Upper lobe of left lung (tissue), 4 donors: ENCODE measurements at regions not wholly inside any gene's neighbourhood (a gene's known extent, or its start where the extent isn't known, plus 50 kb on each side); places are given as distances from the start of the nearest gene placed in this dataset.

Experiments
- CTCF ChIP-seq, 6 experiments: fragments of 450-650 bp in 4 of 6; fragments of 200-600 bp in 2 of 6; sonication (generic) in 2 of 6; IDR thresholded peaks; one replicate each; pipeline ENCODE4 v1.5.1; 2016 to 2019; ENCODE audit warnings: antibody characterized with exemption in 6 of 6
- POLR2A ChIP-seq, 4 donors: fragments of 450-650 bp; IDR thresholded peaks; one replicate each; pipeline ENCODE4 v1.5.1; 2016 to 2017; ENCODE audit warnings: antibody characterized with exemption in 4 of 4, mild to moderate bottlenecking in 2 of 4
- POLR2AphosphoS5 ChIP-seq, 2 donors: sonication (generic); formaldehyde crosslinking; IDR thresholded peaks; one replicate each; pipeline ENCODE4 v1.5.1; 2017; ENCODE audit warnings: antibody characterized with exemption in 2 of 2

DNA sequence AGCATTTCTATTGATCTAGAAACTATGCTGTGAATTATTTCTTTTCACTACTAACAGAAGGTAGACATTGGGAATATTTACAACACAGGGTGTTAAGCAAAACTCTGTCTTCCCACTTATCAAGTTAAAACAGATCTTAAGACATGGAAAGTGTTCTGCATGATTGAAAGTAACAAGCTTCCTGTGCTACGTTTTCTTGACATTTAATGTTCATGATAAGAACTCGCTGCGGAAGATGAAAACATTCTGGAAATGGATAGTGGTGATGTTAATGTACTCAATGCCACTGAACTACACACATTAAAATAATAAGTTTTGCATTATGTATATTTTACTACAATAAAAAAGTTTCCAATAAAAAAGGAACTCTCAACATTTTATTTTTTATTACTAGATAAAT, 74.4 kb upstream of the SCN7A start:
- TF ChIP-seq CTCF (IDR thresholded peaks at IDR 0.05) (no peak), POLR2AphosphoS5 (IDR thresholded peaks at IDR 0.05) (no peak), POLR2A (IDR thresholded peaks at IDR 0.05) (no peak)
